ENCODE measurements at regions not wholly inside any gene's neighbourhood (a gene's known extent, or its start where the extent isn't known, plus 50 kb on each side); places are given as distances from the start of the nearest gene placed in this dataset.

DNA sequence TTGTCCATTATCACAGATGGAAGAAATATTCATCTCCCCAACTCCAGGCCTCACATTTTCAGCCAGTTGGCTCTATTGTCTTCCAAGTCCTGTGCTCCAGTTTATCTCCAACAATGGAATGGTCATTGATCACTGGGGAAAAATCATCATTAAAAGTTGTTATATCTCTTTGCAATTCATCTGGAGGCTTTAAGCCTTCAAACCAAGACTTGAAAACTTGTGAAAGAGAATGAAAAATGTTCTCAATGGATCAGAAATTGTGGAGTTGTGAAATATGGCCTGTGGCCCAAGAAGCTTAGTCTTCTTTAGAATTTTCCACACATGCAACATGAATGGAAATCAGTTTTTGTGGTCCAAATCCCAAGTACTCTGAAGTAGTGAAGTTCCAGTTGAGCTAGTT is 569.6 kb downstream of the EBF1 start:
- FAIRE-seq (no peak), ATAC-seq (no peak), DNase-seq (ENCODE audit: low spot score) (no peak)
- Histone ChIP-seq H4K20me1 (ENCODE audit: insufficient read depth, low read length) (no peaks in the 10 kb centered on the region), H2AFZ (ENCODE audit: low read length) (no peak overlapping the region), H3K36me3 (replicated peaks in 1 of 2; ENCODE audit: control insufficient read depth in 1 of 2, insufficient read depth in 2 of 2, low read length in 2 of 2) (no peaks in the 10 kb centered on the region), H3K79me2 (ENCODE audit: insufficient read depth, low read length) (no peaks in the 10 kb centered on the region), H3K4me1 (ENCODE audit: insufficient read depth, low read length) (no peaks in the 10 kb centered on the region), H3K9ac (ENCODE audit: insufficient read depth, low read depth, low read length) (no peak overlapping the region), H3K27ac (ENCODE audit: extremely low read length, insufficient read depth, low read length) (no peak overlapping the region), H3K9me3 (ENCODE audit: low read length) (no peaks in the 10 kb centered on the region), H3K4me3 (replicated peaks in 1 of 3; ENCODE audit: insufficient read depth in 1 of 3, low read depth in 2 of 3, low read length in 3 of 3) (no peak overlapping the region), H3K4me2 (ENCODE audit: low read depth, low read length) (no peak overlapping the region), H3K27me3 (ENCODE audit: control insufficient read depth in 1 of 2, insufficient read depth in 2 of 2, low read length in 2 of 2) (no peaks in the 10 kb centered on the region)
- TF ChIP-seq TCF12 (IDR thresholded peaks at IDR 0.05) = no peak
- TF ChIP-seq TCF12 (CRISPR knock-in tag; IDR thresholded peaks at IDR 0.05) = no peak
- no peak for TF ChIP-seq ZNF670 (CRISPR knock-in tag; IDR thresholded peaks at IDR 0.05; ENCODE audit: borderline replicate concordance)
- TF ChIP-seq ZNF775 (CRISPR knock-in tag; IDR thresholded peaks at IDR 0.05; ENCODE audit: borderline replicate concordance) = no peak
- TF ChIP-seq XBP1 (CRISPR knock-in tag; IDR thresholded peaks at IDR 0.05) = no peak
- no peak for TF ChIP-seq NR2C2 (CRISPR knock-in tag; IDR thresholded peaks at IDR 0.05; ENCODE audit: borderline replicate concordance)
- no peak for TF ChIP-seq NFE2 (CRISPR knock-in tag; IDR thresholded peaks at IDR 0.05)
- TF ChIP-seq RFX5 (IDR thresholded peaks at IDR 0.05; ENCODE audit: low read depth, low read length) = no peak
- no peak for TF ChIP-seq ZNF619 (CRISPR knock-in tag; IDR thresholded peaks at IDR 0.05)
- no peak for TF ChIP-seq RELA (CRISPR knock-in tag; IDR thresholded peaks at IDR 0.05)
- no peak for TF ChIP-seq SP5 (CRISPR knock-in tag; IDR thresholded peaks at IDR 0.05; ENCODE audit: borderline replicate concordance, low read depth)
- no peak for TF ChIP-seq CBX1 (IDR thresholded peaks at IDR 0.05; ENCODE audit: low read depth)
- no peak for TF ChIP-seq NKX3-1 (CRISPR knock-in tag; IDR thresholded peaks at IDR 0.05)
- TF ChIP-seq SNAPC4 (CRISPR knock-in tag; IDR thresholded peaks at IDR 0.05) = no peak
- TF ChIP-seq ZSCAN21 (CRISPR knock-in tag; IDR thresholded peaks at IDR 0.05; ENCODE audit: borderline replicate concordance) = no peak
- BruUV-seq (replicated peaks) = no TSS peak
- ChIA-PET CTCF (ENCODE audit: low intra/inter-chr PET ratio, low total read pairs) (no interaction called here), POLR2A (no interaction called here)
- intact Hi-C loops (cut with micrococcal nuclease; ENCODE audit: unreplicated experiment) (no loop called here), in situ Hi-C loops (cut with HindIII; ENCODE audit: extremely low pct_ligation_motif_present, low pct_unique_long_range_greater_than_20kb) (no loop called here)
